Hepatocyte (in vitro differentiated cells): ENCODE measurements at regions not wholly inside any gene's neighbourhood (a gene's known extent, or its start where the extent isn't known, plus 50 kb on each side); places are given as distances from the start of the nearest gene placed in this dataset.

Experiments used
- DNase-seq: peaks from one replicate; pipeline ENCODE4 v3.0.0-alpha.2; 2016; ENCODE audit warnings: low spot score
- H2AFZ ChIP-seq: fragments of 200-600 bp; sonication (generic); 2 replicates; pipeline ENCODE4 v1.6.0; 2016; ENCODE audit warnings: antibody characterized with exemption, mild to moderate bottlenecking
- H3K27ac ChIP-seq: fragments of 200-600 bp; sonication (generic); 2 replicates; pipeline ENCODE4 v1.5.1; 2016; ENCODE audit warnings: mild to moderate bottlenecking
- H3K27me3 ChIP-seq: fragments of 200-600 bp; sonication (generic); 2 replicates; pipeline ENCODE4 v1.6.1; 2016
- H3K36me3 ChIP-seq: fragments of 200-600 bp; sonication (generic); replicated peaks from 2 replicates; pipeline ENCODE4 v1.5.1; 2016; ENCODE audit warnings: low read depth; ENCODE audit not compliant: insufficient read depth
- H3K4me1 ChIP-seq: fragments of 200-600 bp; sonication (generic); 2 replicates; pipeline ENCODE4 v1.5.1; 2016; ENCODE audit warnings: mild to moderate bottlenecking, moderate library complexity; ENCODE audit not compliant: insufficient read depth
- H3K4me2 ChIP-seq: fragments of 200-600 bp; sonication (generic); 2 replicates; pipeline ENCODE4 v1.6.0; 2016
- H3K4me3 ChIP-seq: fragments of 200-600 bp; sonication (generic); 2 replicates; pipeline ENCODE4 v1.5.1; 2016; ENCODE audit warnings: mild to moderate bottlenecking
- H3K79me2 ChIP-seq: fragments of 200-600 bp; sonication (generic); 2 replicates; pipeline ENCODE4 v1.6.0; 2017; ENCODE audit warnings: mild to moderate bottlenecking
- H3K9me2 ChIP-seq: fragments of 200-600 bp; sonication (generic); replicated peaks from 2 replicates; pipeline ENCODE4 v1.6.0; 2017; ENCODE audit warnings: mild to moderate bottlenecking; ENCODE audit not compliant: insufficient read depth
- H3K9me3 ChIP-seq: fragments of 200-600 bp; sonication (generic); 2 replicates; pipeline ENCODE4 v1.5.1; 2016; ENCODE audit warnings: low read depth, mild to moderate bottlenecking
- H4K20me1 ChIP-seq: fragments of 200-600 bp; sonication (generic); 2 replicates; pipeline ENCODE4 v1.6.0; 2016; ENCODE audit warnings: mild to moderate bottlenecking; ENCODE audit not compliant: insufficient read depth, poor library complexity, severe bottlenecking
- EZH2 ChIP-seq: fragments of 200-600 bp; sonication (generic); IDR thresholded peaks from 2 replicates; pipeline ENCODE4 v1.6.1; 2016; ENCODE audit warnings: antibody characterized with exemption, mild to moderate bottlenecking, borderline replicate concordance
- EZH2phosphoT487 ChIP-seq: fragments of 200-600 bp; sonication (generic); IDR thresholded peaks from one replicate; pipeline ENCODE4 v1.6.1; 2018; ENCODE audit warnings: antibody characterized with exemption, mild to moderate bottlenecking, low read depth, moderate library complexity; ENCODE audit not compliant: unreplicated experiment, severe bottlenecking
- WGBS: methylation state at CpG from one replicate; pipeline ENCODE4 v1.1.6; 2016; ENCODE audit warnings: low lambda C conversion rate; ENCODE audit errors: missing lambda C conversion rate; 5-methylcytosine and 5-hydroxymethylcytosine counted together
- TF ChIP-seq, protein P1 (sequence below): fragments of 200-600 bp; sonication (generic); IDR thresholded peaks from 2 replicates; pipeline ENCODE4 v1.5.1; 2016; ENCODE audit warnings: antibody characterized with exemption, mild to moderate bottlenecking; ENCODE audit not compliant: poor library complexity

DNA sequence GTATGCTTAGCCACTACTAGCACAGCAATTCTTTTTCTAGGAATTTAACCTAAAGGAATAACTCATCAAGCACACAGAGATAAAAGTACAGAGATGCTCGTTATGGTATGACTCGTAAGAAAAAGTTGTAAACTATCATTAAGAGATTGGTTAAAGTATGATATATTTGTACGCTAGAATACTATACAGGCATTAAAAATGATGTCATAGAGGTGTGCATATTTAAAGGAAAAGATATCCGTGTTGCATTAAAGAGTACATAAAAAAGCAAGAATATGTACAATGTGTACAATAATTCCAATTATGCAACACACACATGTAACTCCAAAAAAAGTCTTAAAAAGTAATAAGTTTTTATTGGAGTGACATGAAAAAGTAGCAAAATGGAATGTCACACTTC lies 54.5 kb upstream of the PALM2AKAP2 start:
- WGBS, result 90% methylated on average over 4 of the region's 4 CpGs
- TF ChIP-seq, protein P1, sequence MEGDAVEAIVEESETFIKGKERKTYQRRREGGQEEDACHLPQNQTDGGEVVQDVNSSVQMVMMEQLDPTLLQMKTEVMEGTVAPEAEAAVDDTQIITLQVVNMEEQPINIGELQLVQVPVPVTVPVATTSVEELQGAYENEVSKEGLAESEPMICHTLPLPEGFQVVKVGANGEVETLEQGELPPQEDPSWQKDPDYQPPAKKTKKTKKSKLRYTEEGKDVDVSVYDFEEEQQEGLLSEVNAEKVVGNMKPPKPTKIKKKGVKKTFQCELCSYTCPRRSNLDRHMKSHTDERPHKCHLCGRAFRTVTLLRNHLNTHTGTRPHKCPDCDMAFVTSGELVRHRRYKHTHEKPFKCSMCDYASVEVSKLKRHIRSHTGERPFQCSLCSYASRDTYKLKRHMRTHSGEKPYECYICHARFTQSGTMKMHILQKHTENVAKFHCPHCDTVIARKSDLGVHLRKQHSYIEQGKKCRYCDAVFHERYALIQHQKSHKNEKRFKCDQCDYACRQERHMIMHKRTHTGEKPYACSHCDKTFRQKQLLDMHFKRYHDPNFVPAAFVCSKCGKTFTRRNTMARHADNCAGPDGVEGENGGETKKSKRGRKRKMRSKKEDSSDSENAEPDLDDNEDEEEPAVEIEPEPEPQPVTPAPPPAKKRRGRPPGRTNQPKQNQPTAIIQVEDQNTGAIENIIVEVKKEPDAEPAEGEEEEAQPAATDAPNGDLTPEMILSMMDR, result no peak
- no peak for TF ChIP-seq EZH2
- no peak for TF ChIP-seq EZH2phosphoT487
- Histone ChIP-seq H2AFZ (no peak overlapping the region), H3K27ac (no peak overlapping the region), H4K20me1 (no peaks in the 10 kb centered on the region), H3K27me3 (no peaks in the 10 kb centered on the region), H3K9me2 (no peaks in the 10 kb centered on the region), H3K9me3 (no peaks in the 10 kb centered on the region), H3K4me3 (no peak overlapping the region), H3K36me3 (no peaks in the 10 kb centered on the region), H3K4me2 (no peak overlapping the region), H3K4me1 (no peaks in the 10 kb centered on the region), H3K79me2 (no peaks in the 10 kb centered on the region)
- no peak for DNase-seq

DNA sequence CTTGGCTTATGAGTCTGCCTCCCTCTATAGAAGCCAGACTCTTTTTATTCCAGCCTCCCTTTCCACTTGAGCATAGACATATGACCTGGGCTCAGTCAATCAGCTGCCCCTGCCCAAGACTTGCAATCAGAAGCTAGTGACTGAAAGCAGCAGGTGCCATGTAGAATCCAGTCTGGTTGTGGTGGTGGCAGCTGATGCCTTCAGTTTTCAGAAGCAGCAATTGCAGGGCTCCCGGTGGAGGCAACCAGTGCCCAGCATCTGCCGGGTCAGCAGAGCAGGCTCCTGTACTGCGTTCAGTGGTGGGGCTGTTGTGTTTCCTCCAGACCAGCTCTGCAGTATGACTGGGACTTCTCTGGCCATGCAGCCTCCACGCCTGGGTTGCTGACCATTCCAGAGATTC lies 53.9 kb upstream of the PALM2AKAP2 start:
- Histone ChIP-seq H3K9me2 (no peaks in the 10 kb centered on the region), H3K4me1 (no peaks in the 10 kb centered on the region), H3K4me2 (no peak overlapping the region), H3K4me3 (no peak overlapping the region), H3K79me2 (no peaks in the 10 kb centered on the region), H3K9me3 (no peaks in the 10 kb centered on the region), H2AFZ (no peak overlapping the region), H3K36me3 (no peaks in the 10 kb centered on the region), H3K27ac (no peak overlapping the region), H4K20me1 (no peaks in the 10 kb centered on the region), H3K27me3 (no peaks in the 10 kb centered on the region)
- WGBS, result 81% methylated on average over 4 of the region's 4 CpGs
- TF ChIP-seq, protein P1, result no peak
- TF ChIP-seq EZH2phosphoT487 (no peak), EZH2 (no peak)
- no peak for DNase-seq

DNA sequence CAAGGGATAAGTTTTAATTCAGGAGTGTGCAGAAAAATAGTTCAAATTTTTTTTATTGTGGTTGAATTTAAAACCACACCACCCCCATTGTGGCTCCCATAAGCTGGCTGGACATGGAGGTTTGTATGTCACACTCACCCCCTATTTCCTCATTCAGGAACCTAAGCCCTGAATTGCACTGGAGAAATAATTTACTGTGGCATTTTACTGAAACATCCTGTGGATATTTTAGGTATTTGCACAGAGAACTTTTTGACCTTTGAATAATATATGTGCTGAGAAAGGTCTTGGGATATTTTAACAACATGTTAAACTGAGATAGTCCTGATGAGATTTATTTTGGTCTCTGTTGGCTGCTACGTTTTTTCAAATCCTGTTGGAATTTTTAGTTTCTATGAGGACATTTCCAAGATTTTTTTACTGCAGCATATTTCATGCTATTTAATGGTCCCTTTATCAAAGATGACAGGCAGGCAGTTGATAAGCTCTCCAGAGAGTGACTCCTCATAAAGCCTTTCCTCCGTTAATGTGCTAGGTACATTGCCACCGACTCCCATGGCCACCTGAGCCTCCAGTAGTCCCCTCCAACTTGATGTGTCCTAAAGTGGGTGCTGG lies 51.2 kb upstream of the PALM2AKAP2 start:
- no peak overlapping the region for H3K4me3 ChIP-seq

More for the DNA sequence above, 51.2 kb upstream of the PALM2AKAP2 start:
- 55% methylated on average over 3 of the region's 3 CpGs for WGBS
- no peaks in the 10 kb centered on the region for H3K27me3 ChIP-seq
- no peak overlapping the region for H3K4me2 ChIP-seq
- no peak for DNase-seq
- H3K79me2 ChIP-seq, result no peaks in the 10 kb centered on the region
- no peak overlapping the region for H2AFZ ChIP-seq
- H3K9me3 ChIP-seq, result no peaks in the 10 kb centered on the region
- no peaks in the 10 kb centered on the region for H3K4me1 ChIP-seq
- no peaks in the 10 kb centered on the region for H3K9me2 ChIP-seq
- H3K27ac ChIP-seq, result no peak overlapping the region
- no peaks in the 10 kb centered on the region for H3K36me3 ChIP-seq
- TF ChIP-seq, protein P1, result no peak
- TF ChIP-seq EZH2, result no peak
- no peaks in the 10 kb centered on the region for H4K20me1 ChIP-seq
